TTC549 (cell line): ENCODE measurements at regions not wholly inside any gene's neighbourhood (a gene's known extent, or its start where the extent isn't known, plus 50 kb on each side); places are given as distances from the start of the nearest gene placed in this dataset.
"Not testable (repeated sequence)": the region's sequence is repeated elsewhere in the genome, so short reads cannot be mapped to it uniquely, and the experiment has no call there.

Source experiments
- FAIRE-seq: peaks from 2 replicates; lab custom pipeline; 2012; peaks lifted over from hg19 to GRCh38; lab: Jason Lieb, UNC

GRCh38 chr18:67001052-67001451 is 397.2 kb upstream of the CDH19 start:
- FAIRE-seq, result no peak

GRCh38 chr18:66999003-66999402 is 395.1 kb upstream of the CDH19 start:
- no peak for FAIRE-seq

- FAIRE-seq, result no peak
These were observed 391.4 kb upstream of the CDH19 start for GRCh38 chr18:66995270-66995669.

- FAIRE-seq, result no peak
These were observed 390.9 kb upstream of the CDH19 start for GRCh38 chr18:66994790-66995189.

- FAIRE-seq, result no peak
These were observed 389.6 kb upstream of the CDH19 start for GRCh38 chr18:66993492-66993891.

- FAIRE-seq, result no peak
These were observed 387.0 kb upstream of the CDH19 start for GRCh38 chr18:66990909-66991308.

GRCh38 chr18:66979009-66979408 is 375.1 kb upstream of the CDH19 start:
- no peak for FAIRE-seq

GRCh38 chr18:66972681-66973080 is 368.8 kb upstream of the CDH19 start:
- FAIRE-seq, result no peak

- FAIRE-seq, result no peak
These were observed 368.1 kb upstream of the CDH19 start for GRCh38 chr18:66971960-66972359.

- no peak for FAIRE-seq
These were observed 362.3 kb upstream of the CDH19 start for GRCh38 chr18:66966171-66966570.

GRCh38 chr18:66958309-66958708 is 354.4 kb upstream of the CDH19 start:
- no peak for FAIRE-seq

GRCh38 chr18:66951750-66952149 is 347.9 kb upstream of the CDH19 start:
- no peak for FAIRE-seq

- no peak for FAIRE-seq
These were observed 345.5 kb upstream of the CDH19 start for GRCh38 chr18:66949419-66949818.

- no peak for FAIRE-seq
These were observed 333.7 kb upstream of the CDH19 start for GRCh38 chr18:66937546-66937945.

GRCh38 chr18:66931010-66931409 is 327.1 kb upstream of the CDH19 start:
- no peak for FAIRE-seq

GRCh38 chr18:66916834-66917233 is 312.9 kb upstream of the CDH19 start:
- FAIRE-seq, result no peak

GRCh38 chr18:66900837-66901236 is 296.9 kb upstream of the CDH19 start:
- FAIRE-seq, result no peak

GRCh38 chr18:66895631-66896030 is 291.7 kb upstream of the CDH19 start:
- no peak for FAIRE-seq

GRCh38 chr18:66894851-66895250 is 291.0 kb upstream of the CDH19 start:
- no peak for FAIRE-seq

- not testable (repeated sequence) for FAIRE-seq
These were observed 288.5 kb upstream of the CDH19 start for GRCh38 chr18:66892388-66892787.

GRCh38 chr18:66874812-66875474 is 271.1 kb upstream of the CDH19 start:
- FAIRE-seq, result no peak

GRCh38 chr18:66874375-66874774 is 270.5 kb upstream of the CDH19 start:
- FAIRE-seq, result no peak

GRCh38 chr18:66873899-66874298 is 270.0 kb upstream of the CDH19 start:
- FAIRE-seq, result no peak

- FAIRE-seq, result no peak
These were observed 268.4 kb upstream of the CDH19 start for GRCh38 chr18:66872277-66872676.

GRCh38 chr18:66867653-66868052 is 263.8 kb upstream of the CDH19 start:
- no peak for FAIRE-seq
